COLO668 (cell line): ENCODE measurements at regions not wholly inside any gene's neighbourhood (a gene's known extent, or its start where the extent isn't known, plus 50 kb on each side); places are given as distances from the start of the nearest gene placed in this dataset.
A peak's percentile ranks its signal among the peaks of the same experiment; 100 is the strongest.
"Not testable (repeated sequence)": the region's sequence is repeated elsewhere in the genome, so short reads cannot be mapped to it uniquely, and the experiment has no call there.

Source experiments
- DNase-seq: peaks from one replicate; lab custom pipeline; 2025; ENCODE audit not compliant: unreplicated experiment; lab: John Stamatoyannopoulos, UW

- no peak for DNase-seq
These were observed 55.7 kb upstream of the FAT3 start for GRCh38 chr11:92168936-92169335.

- DNase-seq, result no peak
These were observed 57.0 kb upstream of the FAT3 start for GRCh38 chr11:92167571-92167970.

GRCh38 chr11:92166335-92166734 is 58.3 kb upstream of the FAT3 start:
- no peak for DNase-seq

GRCh38 chr11:92163879-92164278 is 60.7 kb upstream of the FAT3 start:
- DNase-seq, result no peak

- DNase-seq, result no peak
These were observed 61.8 kb upstream of the FAT3 start for GRCh38 chr11:92162776-92163175.

- DNase-seq, result no peak
These were observed 64.7 kb upstream of the FAT3 start for GRCh38 chr11:92159931-92160330.

- not testable (repeated sequence) for DNase-seq
These were observed 67.2 kb upstream of the FAT3 start for GRCh38 chr11:92157390-92157789.

GRCh38 chr11:92154611-92155010 is 70.0 kb upstream of the FAT3 start:
- DNase-seq, result no peak

- no peak for DNase-seq
These were observed 70.5 kb upstream of the FAT3 start for GRCh38 chr11:92154110-92154509.

GRCh38 chr11:92153542-92153941 is 71.1 kb upstream of the FAT3 start:
- no peak for DNase-seq

- no peak for DNase-seq
These were observed 72.4 kb upstream of the FAT3 start for GRCh38 chr11:92152245-92152644.

- no peak for DNase-seq
These were observed 74.6 kb upstream of the FAT3 start for GRCh38 chr11:92149996-92150395.

GRCh38 chr11:92141725-92142124 is 82.9 kb upstream of the FAT3 start:
- no peak for DNase-seq

GRCh38 chr11:92141159-92141558 is 83.5 kb upstream of the FAT3 start:
- DNase-seq, result no peak

- no peak for DNase-seq
These were observed 84.6 kb upstream of the FAT3 start for GRCh38 chr11:92140021-92140420.

- DNase-seq, result no peak
These were observed 86.3 kb upstream of the FAT3 start for GRCh38 chr11:92138296-92138695.

GRCh38 chr11:92137747-92138146 is 86.9 kb upstream of the FAT3 start:
- no peak for DNase-seq

- peak; percentile 10 for DNase-seq
These were observed 87.8 kb upstream of the FAT3 start for GRCh38 chr11:92136797-92137196.

GRCh38 chr11:92131289-92131865 is 93.2 kb upstream of the FAT3 start:
- DNase-seq, result no peak

- no peak for DNase-seq
These were observed 94.2 kb upstream of the FAT3 start for GRCh38 chr11:92130421-92130831.

- no peak for DNase-seq
These were observed 94.8 kb upstream of the FAT3 start for GRCh38 chr11:92129811-92130210.

GRCh38 chr11:92128026-92128425 is 96.6 kb upstream of the FAT3 start:
- DNase-seq, result no peak

- DNase-seq, result no peak
These were observed 99.3 kb upstream of the FAT3 start for GRCh38 chr11:92125321-92125720.

GRCh38 chr11:92123540-92123939 is 101.1 kb upstream of the FAT3 start:
- no peak for DNase-seq
